ENCODE measurements at regions not wholly inside any gene's neighbourhood (a gene's known extent, or its start where the extent isn't known, plus 50 kb on each side); places are given as distances from the start of the nearest gene placed in this dataset.

- TF ChIP-seq, protein P1, sequence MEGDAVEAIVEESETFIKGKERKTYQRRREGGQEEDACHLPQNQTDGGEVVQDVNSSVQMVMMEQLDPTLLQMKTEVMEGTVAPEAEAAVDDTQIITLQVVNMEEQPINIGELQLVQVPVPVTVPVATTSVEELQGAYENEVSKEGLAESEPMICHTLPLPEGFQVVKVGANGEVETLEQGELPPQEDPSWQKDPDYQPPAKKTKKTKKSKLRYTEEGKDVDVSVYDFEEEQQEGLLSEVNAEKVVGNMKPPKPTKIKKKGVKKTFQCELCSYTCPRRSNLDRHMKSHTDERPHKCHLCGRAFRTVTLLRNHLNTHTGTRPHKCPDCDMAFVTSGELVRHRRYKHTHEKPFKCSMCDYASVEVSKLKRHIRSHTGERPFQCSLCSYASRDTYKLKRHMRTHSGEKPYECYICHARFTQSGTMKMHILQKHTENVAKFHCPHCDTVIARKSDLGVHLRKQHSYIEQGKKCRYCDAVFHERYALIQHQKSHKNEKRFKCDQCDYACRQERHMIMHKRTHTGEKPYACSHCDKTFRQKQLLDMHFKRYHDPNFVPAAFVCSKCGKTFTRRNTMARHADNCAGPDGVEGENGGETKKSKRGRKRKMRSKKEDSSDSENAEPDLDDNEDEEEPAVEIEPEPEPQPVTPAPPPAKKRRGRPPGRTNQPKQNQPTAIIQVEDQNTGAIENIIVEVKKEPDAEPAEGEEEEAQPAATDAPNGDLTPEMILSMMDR (IDR thresholded peaks at IDR 0.05), result no peak
- TF ChIP-seq POLR2AphosphoS5 (IDR thresholded peaks at IDR 0.05), result no peak
Measured at GRCh38 chr5:162256711-162257110, 189.1 kb downstream of the GABRG2 start.

Data from breast epithelium (tissue), 3 donors.